ENCODE measurements at regions not wholly inside any gene's neighbourhood (a gene's known extent, or its start where the extent isn't known, plus 50 kb on each side); places are given as distances from the start of the nearest gene placed in this dataset.

DNA sequence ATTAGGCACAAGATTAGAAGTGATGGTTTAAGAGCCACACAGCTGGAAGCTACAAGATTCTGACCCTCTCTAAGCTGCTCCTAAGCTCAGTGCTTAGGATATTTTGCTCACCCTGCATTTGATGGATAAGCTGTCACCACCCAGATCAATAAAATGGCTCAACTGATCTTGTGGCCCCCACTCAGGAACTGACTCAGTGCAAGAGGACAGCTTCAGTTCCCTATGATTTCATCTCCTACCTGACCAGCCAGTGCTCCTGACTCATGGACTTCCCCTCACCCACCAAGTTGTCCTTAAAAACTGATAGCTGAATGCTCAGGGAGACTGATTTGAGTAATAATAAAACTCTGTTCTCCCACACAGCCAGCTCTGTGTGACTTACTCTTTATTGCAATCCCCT, 833.8 kb downstream of the GRID1 start:
- no peak for TF ChIP-seq CTCF (IDR thresholded peaks at IDR 0.05 in 4 of 5, conservative IDR thresholded peaks at IDR 0.05 in 1 of 5)
- no peak for TF ChIP-seq POLR2A (IDR thresholded peaks at IDR 0.05)
